ENCODE measurements at regions not wholly inside any gene's neighbourhood (a gene's known extent, or its start where the extent isn't known, plus 50 kb on each side); places are given as distances from the start of the nearest gene placed in this dataset.

GRCh38 chr2:75367401-75367800 lies 168.1 kb upstream of the TACR1 start:
- no peak overlapping the region for H3K4me3 Mint-ChIP-seq
- no peak overlapping the region for H3K9ac ChIP-seq
- no peak overlapping the region for H3K4me3 ChIP-seq
- H3K36me3 Mint-ChIP-seq, result no peaks in the 10 kb centered on the region
- no peaks in the 10 kb centered on the region for H3F3A ChIP-seq (ENCODE audit: low read depth)
- peaks cover 2% of the 10 kb centered on the region for H3K27me3 Mint-ChIP-seq (ENCODE audit: insufficient read depth, low read depth)
- H3K27me3 ChIP-seq, result no peaks in the 10 kb centered on the region
- no peaks in the 10 kb centered on the region for H4K20me1 ChIP-seq (ENCODE audit: low read depth)
- no peaks in the 10 kb centered on the region for H3K9me3 ChIP-seq (ENCODE audit: low read depth)
- DNase-seq (ENCODE audit: low spot score), result no peak
- peaks cover 30% of the 10 kb centered on the region for H3K9me3 Mint-ChIP-seq
- no peaks in the 10 kb centered on the region for H3K36me3 ChIP-seq
- H3K4me1 ChIP-seq, result no peaks in the 10 kb centered on the region
- H2AFZ ChIP-seq (replicated peaks), result no peak overlapping the region
- H3K79me2 ChIP-seq (ENCODE audit: low read depth), result no peaks in the 10 kb centered on the region
- H3K4me1 Mint-ChIP-seq, result no peaks in the 10 kb centered on the region
- no peak overlapping the region for H3K27ac Mint-ChIP-seq
- no peak overlapping the region for H3K4me2 ChIP-seq
- no peak overlapping the region for H3K27ac ChIP-seq
- TF ChIP-seq CTCF (IDR thresholded peaks at IDR 0.05) (no peak), EZH2phosphoT487 (IDR thresholded peaks at IDR 0.05) (no peak), EZH2 (IDR thresholded peaks at IDR 0.05) (no peak)

GRCh38 chr2:75361486-75361885 lies 162.2 kb upstream of the TACR1 start:
- Histone ChIP-seq H3K4me2 (no peak overlapping the region), H3F3A (ENCODE audit: low read depth) (no peaks in the 10 kb centered on the region), H3K9me3 (ENCODE audit: low read depth) (no peaks in the 10 kb centered on the region), H3K4me1 (no peaks in the 10 kb centered on the region), H3K79me2 (ENCODE audit: low read depth) (no peaks in the 10 kb centered on the region), H3K27me3 (no peaks in the 10 kb centered on the region), H3K27ac (no peak overlapping the region), H4K20me1 (ENCODE audit: low read depth) (no peaks in the 10 kb centered on the region), H3K36me3 (no peaks in the 10 kb centered on the region), H2AFZ (replicated peaks) (no peak overlapping the region), H3K9ac (no peak overlapping the region), H3K4me3 (no peak overlapping the region)
- no peaks in the 10 kb centered on the region for H3K36me3 Mint-ChIP-seq
- TF ChIP-seq EZH2 (IDR thresholded peaks at IDR 0.05) (no peak), EZH2phosphoT487 (IDR thresholded peaks at IDR 0.05) (no peak)
- H3K9me3 Mint-ChIP-seq, result peaks cover 3% of the 10 kb centered on the region
- H3K27me3 Mint-ChIP-seq (ENCODE audit: insufficient read depth, low read depth), result peaks cover 2% of the 10 kb centered on the region
- H3K27ac Mint-ChIP-seq, result no peak overlapping the region
- H3K4me1 Mint-ChIP-seq, result no peaks in the 10 kb centered on the region
- no peak overlapping the region for H3K4me3 Mint-ChIP-seq
- DNase-seq (ENCODE audit: low spot score), result no peak

GRCh38 chr2:75360945-75361344 lies 161.6 kb upstream of the TACR1 start:
- H3K27ac Mint-ChIP-seq, result no peak overlapping the region
- Histone ChIP-seq H3K27me3 (no peaks in the 10 kb centered on the region), H4K20me1 (ENCODE audit: low read depth) (no peaks in the 10 kb centered on the region), H3K9ac (no peak overlapping the region), H3F3A (ENCODE audit: low read depth) (no peaks in the 10 kb centered on the region), H3K4me1 (no peaks in the 10 kb centered on the region), H3K4me2 (no peak overlapping the region), H3K36me3 (no peaks in the 10 kb centered on the region), H3K79me2 (ENCODE audit: low read depth) (no peaks in the 10 kb centered on the region), H3K4me3 (no peak overlapping the region), H3K9me3 (ENCODE audit: low read depth) (no peaks in the 10 kb centered on the region), H3K27ac (no peak overlapping the region), H2AFZ (replicated peaks) (no peak overlapping the region)
- DNase-seq (ENCODE audit: low spot score), result no peak
- no peak for TF ChIP-seq EZH2phosphoT487 (IDR thresholded peaks at IDR 0.05)
- no peak for TF ChIP-seq EZH2 (IDR thresholded peaks at IDR 0.05)
- no peak for TF ChIP-seq CTCF (IDR thresholded peaks at IDR 0.05)
- H3K36me3 Mint-ChIP-seq, result no peaks in the 10 kb centered on the region
- no peaks in the 10 kb centered on the region for H3K4me1 Mint-ChIP-seq
- no peak overlapping the region for H3K4me3 Mint-ChIP-seq
- H3K27me3 Mint-ChIP-seq (ENCODE audit: insufficient read depth, low read depth), result peaks cover 2% of the 10 kb centered on the region
- peaks cover 4% of the 10 kb centered on the region for H3K9me3 Mint-ChIP-seq

GRCh38 chr2:75356865-75357264 lies 157.5 kb upstream of the TACR1 start:
- TF ChIP-seq EZH2phosphoT487 (IDR thresholded peaks at IDR 0.05), result no peak
- Mint-ChIP-seq H3K4me3 (no peak overlapping the region), H3K36me3 (no peaks in the 10 kb centered on the region), H3K27ac (no peak overlapping the region), H3K9me3 (peaks cover 2% of the 10 kb centered on the region), H3K4me1 (peaks cover 13% of the 10 kb centered on the region), H3K27me3 (ENCODE audit: insufficient read depth, low read depth) (peaks cover 2% of the 10 kb centered on the region)
- H4K20me1 ChIP-seq (ENCODE audit: low read depth), result no peaks in the 10 kb centered on the region
- no peak overlapping the region for H3K4me2 ChIP-seq
- no peaks in the 10 kb centered on the region for H3F3A ChIP-seq (ENCODE audit: low read depth)
- H3K79me2 ChIP-seq (ENCODE audit: low read depth), result no peaks in the 10 kb centered on the region
- no peak overlapping the region for H2AFZ ChIP-seq (replicated peaks)
- H3K27ac ChIP-seq, result no peak overlapping the region
- no peaks in the 10 kb centered on the region for H3K9me3 ChIP-seq (ENCODE audit: low read depth)
- H3K4me3 ChIP-seq, result no peak overlapping the region
- DNase-seq (ENCODE audit: low spot score), result no peak
- H3K36me3 ChIP-seq, result no peaks in the 10 kb centered on the region
- H3K4me1 ChIP-seq, result peaks cover 15% of the 10 kb centered on the region
- no peaks in the 10 kb centered on the region for H3K27me3 ChIP-seq
- H3K9ac ChIP-seq, result no peak overlapping the region

Data from neural progenitor cell (in vitro differentiated cells).